Mesendoderm (in vitro differentiated cells): ENCODE measurements at regions not wholly inside any gene's neighbourhood (a gene's known extent, or its start where the extent isn't known, plus 50 kb on each side); places are given as distances from the start of the nearest gene placed in this dataset.
"Not testable (repeated sequence)": the region's sequence is repeated elsewhere in the genome, so short reads cannot be mapped to it uniquely, and the experiment has no call there.

Source experiments
- DNase-seq: peaks from one replicate; pipeline ENCODE4 v3.0.0; 2013
- H2AK5ac ChIP-seq: 2 replicates; pipeline ENCODE4 v1.6.1; 2013; ENCODE audit warnings: low read length, inconsistent platforms
- H2BK120ac ChIP-seq: 2 replicates; pipeline ENCODE4 v1.6.1; 2013; ENCODE audit warnings: low read depth, mild to moderate bottlenecking, low read length, moderate library complexity, mixed read lengths
- H2BK15ac ChIP-seq: replicated peaks from 2 replicates; pipeline ENCODE4 v1.6.1; 2013; ENCODE audit warnings: low read depth, mild to moderate bottlenecking, moderate library complexity
- H2BK5ac ChIP-seq: 2 replicates; pipeline ENCODE4 v1.6.1; 2013; ENCODE audit warnings: low read length, inconsistent platforms
- H3K18ac ChIP-seq: 2 replicates; pipeline ENCODE4 v1.6.1; 2013; ENCODE audit warnings: mild to moderate bottlenecking, low read length, mixed read lengths
- H3K23ac ChIP-seq: one replicate; pipeline ENCODE4 v1.6.1; 2013; ENCODE audit warnings: low read length
- H3K27ac ChIP-seq: 2 replicates; pipeline ENCODE4 v1.5.1; 2013; ENCODE audit warnings: low read depth, mild to moderate bottlenecking, inconsistent platforms, low read length, moderate library complexity
- H3K27me3 ChIP-seq: 2 replicates; pipeline ENCODE4 v1.6.1; 2013; ENCODE audit warnings: low read length, control low read depth, mild to moderate bottlenecking, inconsistent platforms; ENCODE audit not compliant: insufficient read depth, poor library complexity
- H3K36me3 ChIP-seq: 2 replicates; pipeline ENCODE4 v1.6.1; 2013; ENCODE audit warnings: low read length, inconsistent platforms; ENCODE audit not compliant: control insufficient read depth, insufficient read depth
- H3K4ac ChIP-seq: one replicate; pipeline ENCODE4 v1.6.1; 2013; ENCODE audit warnings: low read depth, mild to moderate bottlenecking, low read length, moderate library complexity
- H3K4me1 ChIP-seq: 2 replicates; pipeline ENCODE4 v1.6.1; 2013; ENCODE audit warnings: low read depth, low read length, inconsistent platforms; ENCODE audit not compliant: control insufficient read depth
- H3K4me2 ChIP-seq: 2 replicates; pipeline ENCODE4 v1.6.1; 2013; ENCODE audit warnings: low read length
- H3K4me3 ChIP-seq: 2 replicates; pipeline ENCODE4 v1.5.1; 2013; ENCODE audit warnings: mild to moderate bottlenecking, low read length
- H3K56ac ChIP-seq: one replicate; pipeline ENCODE4 v1.6.1; 2013; ENCODE audit warnings: low read length
- H3K79me1 ChIP-seq: 2 replicates; pipeline ENCODE4 v1.6.1; 2013; ENCODE audit warnings: low read length, inconsistent platforms
- H3K79me2 ChIP-seq: 2 replicates; pipeline ENCODE4 v1.6.1; 2013; ENCODE audit warnings: mild to moderate bottlenecking, low read length; ENCODE audit not compliant: control insufficient read depth, insufficient read depth
- H3K9ac ChIP-seq: 2 replicates; pipeline ENCODE4 v1.6.1; 2013; ENCODE audit warnings: low read length, inconsistent platforms
- H4K5ac ChIP-seq: one replicate; pipeline ENCODE4 v1.6.1; 2013; ENCODE audit warnings: low read length
- H4K8ac ChIP-seq: one replicate; pipeline ENCODE4 v1.6.1; 2013; ENCODE audit warnings: low read depth, mild to moderate bottlenecking, control low read depth, low read length, moderate library complexity
- WGBS: extraction: QIAGEN DNeasy Blood & Tissue Kit; methylation state at CpG from one replicate; pipeline ENCODE4 v1.1.7; 2013; ENCODE audit warnings: low lambda C conversion rate, missing lambda C conversion rate; ENCODE audit not compliant: insufficient coverage; ENCODE audit errors: extremely low coverage; 5-methylcytosine and 5-hydroxymethylcytosine counted together

DNA sequence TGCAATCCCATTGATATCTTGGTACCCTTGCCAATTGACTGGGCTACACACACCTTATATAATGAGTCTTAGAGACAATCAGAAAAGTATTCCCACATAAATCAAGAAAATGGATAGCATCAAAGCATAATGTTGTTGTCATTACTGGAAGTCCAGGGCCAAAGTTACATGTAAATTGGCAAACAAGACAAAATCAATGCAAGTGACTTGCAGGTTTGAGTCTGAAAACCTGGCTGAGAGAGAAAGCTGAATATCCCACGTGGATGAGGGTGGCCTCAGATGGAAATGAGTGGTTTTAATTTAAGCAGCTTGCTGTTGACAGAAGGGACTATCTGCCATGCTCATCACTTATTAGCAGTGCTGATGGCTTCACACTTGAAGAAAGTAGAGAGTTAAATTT is 324.0 kb upstream of the MON1B start:
- WGBS, result no CpG with 5 or more reads among the region's 1 CpG

DNA sequence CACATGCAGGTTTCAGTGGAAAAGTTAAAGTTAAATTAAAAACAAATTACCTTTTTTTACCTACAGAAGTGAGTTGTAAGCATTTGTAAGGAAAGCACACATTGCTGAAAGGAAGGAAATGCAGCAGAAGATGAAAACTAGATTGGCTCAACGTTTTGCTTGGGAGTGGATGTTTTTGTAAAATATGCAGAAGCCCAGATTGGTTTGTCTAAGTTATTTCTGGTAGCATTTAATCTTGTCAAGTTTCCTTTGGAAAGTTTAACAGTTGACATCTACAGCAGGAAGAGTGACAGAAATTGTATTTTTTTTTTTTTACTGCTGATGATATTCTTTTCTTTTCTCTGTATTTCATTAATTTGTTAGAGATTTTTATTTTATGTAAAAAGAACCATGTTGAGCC is 315.1 kb upstream of the MON1B start:
- Histone ChIP-seq H3K79me1 (no peaks in the 10 kb centered on the region), H3K79me2 (no peaks in the 10 kb centered on the region), H2BK5ac (no peak overlapping the region), H3K4me2 (no peak overlapping the region), H4K8ac (no peak overlapping the region), H3K4ac (no peak overlapping the region), H3K56ac (no peak overlapping the region), H3K9ac (no peak overlapping the region), H4K5ac (no peak overlapping the region), H3K27ac (no peak overlapping the region), H3K23ac (no peak overlapping the region), H3K27me3 (no peaks in the 10 kb centered on the region), H2BK15ac (no peak overlapping the region), H2AK5ac (no peak overlapping the region), H2BK120ac (no peak overlapping the region), H3K18ac (no peak overlapping the region), H3K4me3 (no peak overlapping the region), H3K36me3 (no peaks in the 10 kb centered on the region), H3K4me1 (no peaks in the 10 kb centered on the region)
- no peak for DNase-seq
- WGBS, result no CpG with 5 or more reads among the region's 1 CpG

More for the DNA sequence above, 324.0 kb upstream of the MON1B start:
- H2AK5ac ChIP-seq, result no peak overlapping the region
- H3K4me1 ChIP-seq, result no peaks in the 10 kb centered on the region
- H3K4me3 ChIP-seq, result no peak overlapping the region
- H3K4me2 ChIP-seq, result no peak overlapping the region
- no peak overlapping the region for H3K9ac ChIP-seq
- H3K18ac ChIP-seq, result no peak overlapping the region
- H2BK5ac ChIP-seq, result no peak overlapping the region
- no peaks in the 10 kb centered on the region for H3K79me2 ChIP-seq
- no peak overlapping the region for H3K27ac ChIP-seq
- DNase-seq, result no peak
- no peak overlapping the region for H2BK15ac ChIP-seq
- H2BK120ac ChIP-seq, result no peak overlapping the region
- no peaks in the 10 kb centered on the region for H3K27me3 ChIP-seq
- no peaks in the 10 kb centered on the region for H3K79me1 ChIP-seq
- no peak overlapping the region for H4K5ac ChIP-seq
- no peak overlapping the region for H3K23ac ChIP-seq
- H4K8ac ChIP-seq, result no peak overlapping the region
- H3K4ac ChIP-seq, result no peak overlapping the region
- H3K36me3 ChIP-seq, result no peaks in the 10 kb centered on the region
- no peak overlapping the region for H3K56ac ChIP-seq

DNA sequence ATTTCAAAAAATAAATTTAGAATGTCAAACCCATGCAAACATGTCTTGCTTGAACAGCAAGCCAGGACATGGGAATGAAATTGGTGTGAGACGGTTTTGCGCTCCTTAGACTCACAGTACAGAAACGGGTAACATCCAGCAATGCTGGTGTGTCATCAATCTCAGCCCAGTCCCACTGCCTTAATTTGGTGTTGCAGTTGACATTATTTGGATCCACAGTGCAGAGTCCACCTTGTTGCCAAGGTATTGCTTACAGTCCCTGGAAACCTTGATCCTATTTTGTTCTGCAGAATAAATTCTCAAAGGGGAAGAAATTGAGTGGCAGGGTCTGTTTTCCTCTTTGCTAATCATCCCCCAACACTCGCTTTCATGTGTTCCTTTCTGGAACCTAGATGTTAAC is 311.6 kb upstream of the MON1B start:
- Histone ChIP-seq H3K9ac (no peak overlapping the region), H3K4ac (no peak overlapping the region), H3K4me3 (no peak overlapping the region), H3K27ac (no peak overlapping the region), H4K8ac (no peak overlapping the region), H3K27me3 (no peaks in the 10 kb centered on the region), H3K18ac (no peak overlapping the region), H3K79me1 (no peaks in the 10 kb centered on the region), H3K4me1 (no peaks in the 10 kb centered on the region), H3K4me2 (no peak overlapping the region), H3K56ac (no peak overlapping the region), H3K79me2 (no peaks in the 10 kb centered on the region), H4K5ac (no peak overlapping the region), H2BK120ac (no peak overlapping the region), H2AK5ac (no peak overlapping the region), H3K23ac (no peak overlapping the region), H2BK15ac (no peak overlapping the region), H2BK5ac (no peak overlapping the region), H3K36me3 (no peaks in the 10 kb centered on the region)
- no peak for DNase-seq
- no CpG with 5 or more reads among the region's 4 CpGs for WGBS

DNA sequence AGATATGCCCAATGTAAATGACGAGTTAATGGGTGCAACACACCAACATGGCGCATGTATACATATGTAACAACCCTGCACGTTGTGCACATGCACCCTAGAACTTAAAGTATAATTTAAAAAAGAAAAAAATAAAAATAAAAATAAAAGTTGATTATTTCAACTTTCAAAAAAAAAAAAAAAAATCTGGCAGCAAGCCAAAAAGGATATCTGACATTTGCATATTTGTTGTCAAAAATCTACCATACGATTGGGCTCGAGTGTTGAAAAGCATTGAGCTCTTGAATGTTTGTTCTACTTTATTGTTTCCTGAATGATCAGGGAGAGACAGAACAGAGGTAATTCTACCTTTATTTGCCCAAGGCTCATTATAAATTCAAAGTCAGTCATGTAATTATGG is 310.5 kb upstream of the MON1B start:
- H4K8ac ChIP-seq, DNase-seq, H2AK5ac ChIP-seq, H3K23ac ChIP-seq, H2BK5ac ChIP-seq, H3K4ac ChIP-seq, H3K56ac ChIP-seq, H3K27ac ChIP-seq, H3K4me1 ChIP-seq, H3K27me3 ChIP-seq, H3K4me2 ChIP-seq, H4K5ac ChIP-seq, H3K79me1 ChIP-seq, H2BK120ac ChIP-seq, H3K9ac ChIP-seq, H3K36me3 ChIP-seq, H3K4me3 ChIP-seq, H3K18ac ChIP-seq, H3K79me2 ChIP-seq, H2BK15ac ChIP-seq: not testable (repeated sequence)
- no CpG with 5 or more reads among the region's 5 CpGs for WGBS

DNA sequence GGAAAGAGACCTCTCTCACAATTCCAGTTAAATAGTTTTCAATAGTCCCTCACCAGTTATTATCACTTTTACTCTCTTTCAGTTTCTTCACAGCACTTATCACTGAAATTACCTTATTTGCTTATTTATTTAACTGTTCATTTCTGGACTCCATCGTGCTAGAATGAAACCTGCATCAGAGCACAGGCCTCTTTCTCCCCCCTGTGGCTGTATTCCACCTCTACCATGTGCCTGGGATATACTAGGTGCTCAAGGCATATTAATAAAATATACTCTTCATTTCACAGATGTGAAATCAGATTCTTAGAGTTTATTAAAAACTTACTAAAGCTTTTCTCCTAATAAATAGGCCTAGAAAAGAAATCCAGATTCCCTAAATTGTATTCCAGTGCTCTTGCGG is 308.9 kb upstream of the MON1B start:
- no peaks in the 10 kb centered on the region for H3K4me1 ChIP-seq
- H3K79me1 ChIP-seq, result no peaks in the 10 kb centered on the region
- H3K4me2 ChIP-seq, result no peak overlapping the region
- no peak overlapping the region for H4K8ac ChIP-seq
- no peaks in the 10 kb centered on the region for H3K79me2 ChIP-seq
- no peak overlapping the region for H2AK5ac ChIP-seq
- no peak overlapping the region for H3K18ac ChIP-seq
- no peak overlapping the region for H3K27ac ChIP-seq
- no peak overlapping the region for H2BK15ac ChIP-seq
- H3K23ac ChIP-seq, result no peak overlapping the region
- H3K4ac ChIP-seq, result no peak overlapping the region
- H3K27me3 ChIP-seq, result no peaks in the 10 kb centered on the region
- no peak overlapping the region for H3K4me3 ChIP-seq
- WGBS, result no CpG with 5 or more reads among the region's 2 CpGs
- no peaks in the 10 kb centered on the region for H3K36me3 ChIP-seq
- H2BK120ac ChIP-seq, result no peak overlapping the region
- no peak overlapping the region for H4K5ac ChIP-seq
- H3K9ac ChIP-seq, result no peak overlapping the region
- DNase-seq, result no peak
- H3K56ac ChIP-seq, result no peak overlapping the region
- no peak overlapping the region for H2BK5ac ChIP-seq

DNA sequence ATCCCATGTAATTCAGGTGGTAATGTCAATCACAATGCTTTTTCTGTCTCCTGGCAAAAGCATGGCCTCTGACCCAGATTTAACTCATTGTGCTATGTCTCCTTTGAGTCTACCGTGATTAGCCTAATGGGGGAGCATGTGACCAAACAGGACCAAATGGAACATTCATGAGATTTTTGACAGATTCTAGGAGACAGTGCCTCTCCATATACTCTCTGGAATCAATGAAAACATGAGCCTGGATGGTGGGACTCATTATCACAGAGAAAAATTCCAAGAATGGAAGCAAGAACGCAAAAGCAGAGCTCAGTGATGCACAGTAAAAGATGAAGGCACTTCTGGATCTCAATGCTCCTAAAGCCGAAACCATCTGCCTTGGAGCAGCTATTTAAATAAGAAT is 307.9 kb upstream of the MON1B start:
- Histone ChIP-seq H2BK15ac (no peak overlapping the region), H3K18ac (no peak overlapping the region), H3K4me2 (no peak overlapping the region), H3K23ac (no peak overlapping the region), H3K4ac (no peak overlapping the region), H2BK5ac (no peak overlapping the region), H3K79me1 (no peaks in the 10 kb centered on the region), H2BK120ac (no peak overlapping the region), H3K4me3 (no peak overlapping the region), H3K36me3 (no peaks in the 10 kb centered on the region), H3K27me3 (no peaks in the 10 kb centered on the region), H4K8ac (no peak overlapping the region), H3K9ac (no peak overlapping the region), H3K56ac (no peak overlapping the region), H4K5ac (no peak overlapping the region), H3K27ac (no peak overlapping the region), H3K79me2 (no peaks in the 10 kb centered on the region), H3K4me1 (no peaks in the 10 kb centered on the region), H2AK5ac (no peak overlapping the region)
- DNase-seq, result no peak
- WGBS, result no CpG with 5 or more reads among the region's 3 CpGs
